Adrenal gland (tissue), 5 donors: ENCODE measurements at regions not wholly inside any gene's neighbourhood (a gene's known extent, or its start where the extent isn't known, plus 50 kb on each side); places are given as distances from the start of the nearest gene placed in this dataset.

Experiments used
- CTCF ChIP-seq, 6 experiments: fragments of 450-650 bp in 4 of 6; fragments of 200-600 bp in 2 of 6; sonication (generic) in 1 of 6; IDR thresholded peaks; 1 replicate in 5 of 6; 2 replicates in 1 of 6; pipeline versions ENCODE4 v1.5.1 to v1.8.0; 2016 to 2021; ENCODE audit warnings: antibody characterized with exemption in 6 of 6, mild to moderate bottlenecking in 2 of 6, moderate library complexity in 1 of 6
- POLR2A ChIP-seq, 2 donors: fragments of 450-650 bp; IDR thresholded peaks; one replicate each; pipeline ENCODE4 v1.6.1; 2017; ENCODE audit warnings: antibody characterized with exemption in 2 of 2, mild to moderate bottlenecking in 2 of 2, moderate library complexity in 1 of 2
- donor health status: DM: no; HTN: no; CAD: no.

- TF ChIP-seq POLR2A (IDR thresholded peaks at IDR 0.05), result no peak
- TF ChIP-seq CTCF (IDR thresholded peaks at IDR 0.05), result no peak
These were observed 119.5 kb upstream of the MAP9 start for GRCh38 chr4:155496294-155496626.
